Memory B cell (primary cell): ENCODE measurements at regions not wholly inside any gene's neighbourhood (a gene's known extent, or its start where the extent isn't known, plus 50 kb on each side); places are given as distances from the start of the nearest gene placed in this dataset.

Experiments
- ATAC-seq: fragments of 150-1000 bp; cut with Tn5 transposase; 2 replicates; pipeline ENCODE4 v1.10.0; 2021; ENCODE audit warnings: low read depth, mild to moderate bottlenecking, moderate library complexity
- DNase-seq, 2 donors: peaks; one replicate each; pipeline ENCODE4 v3.0.0; 2022; ENCODE audit warnings: low spot score in 2 of 2
- H3K27ac Mint-ChIP-seq: one replicate; pipeline ENCODE4 v1.8.0; 2022; ENCODE audit warnings: mild to moderate bottlenecking, moderate library complexity, mixed read lengths
- H3K27me3 Mint-ChIP-seq: one replicate; pipeline ENCODE4 v1.8.0; 2022; ENCODE audit warnings: mixed read lengths
- H3K36me3 Mint-ChIP-seq: one replicate; pipeline ENCODE4 v1.8.0; 2022; ENCODE audit warnings: mild to moderate bottlenecking, mixed read lengths
- H3K4me1 Mint-ChIP-seq: one replicate; pipeline ENCODE4 v1.8.0; 2022; ENCODE audit warnings: mixed read lengths
- H3K4me3 Mint-ChIP-seq: one replicate; pipeline ENCODE4 v1.8.0; 2022; ENCODE audit warnings: mild to moderate bottlenecking, moderate library complexity, mixed read lengths
- H3K9me3 Mint-ChIP-seq: one replicate; pipeline ENCODE4 v1.8.0; 2022; ENCODE audit warnings: mixed read lengths

GRCh38 chr5:89900346-89900745 lies 509.2 kb downstream of the CETN3 start:
- ATAC-seq: no peak
- Mint-ChIP-seq H3K9me3 (peaks cover 3% of the 10 kb centered on the region), H3K4me1 (no peaks in the 10 kb centered on the region)

DNA sequence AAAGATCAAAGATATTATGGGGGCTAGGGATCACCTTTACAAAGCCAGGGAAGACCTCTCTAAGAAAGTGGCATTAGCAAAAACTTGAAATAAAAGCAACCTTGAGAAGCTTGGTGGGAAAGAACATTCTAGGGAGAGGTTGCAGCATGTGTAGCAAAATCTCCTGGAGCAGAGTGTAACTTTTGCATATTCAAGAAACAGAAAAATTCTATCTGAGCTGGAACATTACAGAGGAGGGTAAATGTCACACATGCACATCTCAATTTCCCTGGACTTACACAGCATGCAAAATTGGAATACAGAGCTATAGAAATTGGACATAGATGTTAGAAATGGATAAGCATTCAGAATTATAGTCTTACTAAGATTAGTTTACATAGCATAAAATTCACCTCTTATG lies 510.0 kb downstream of the CETN3 start:
- peaks cover 7% of the 10 kb centered on the region for H3K9me3 Mint-ChIP-seq
- ATAC-seq: no peak
- H3K4me1 Mint-ChIP-seq: no peaks in the 10 kb centered on the region
- H3K4me3 Mint-ChIP-seq: no peak overlapping the region
- DNase-seq: no peak
- H3K27ac Mint-ChIP-seq: no peak overlapping the region
- H3K27me3 Mint-ChIP-seq: peaks cover 3% of the 10 kb centered on the region
- H3K36me3 Mint-ChIP-seq: no peaks in the 10 kb centered on the region

More at GRCh38 chr5:89900346-89900745, 509.2 kb downstream of the CETN3 start:
- Mint-ChIP-seq H3K36me3 (no peaks in the 10 kb centered on the region), H3K27me3 (peaks cover 3% of the 10 kb centered on the region), H3K4me3 (no peak overlapping the region), H3K27ac (no peak overlapping the region)
- no peak for DNase-seq

- Mint-ChIP-seq H3K36me3 (peaks cover 4% of the 10 kb centered on the region), H3K4me3 (no peak overlapping the region), H3K27me3 (peaks cover 2% of the 10 kb centered on the region), H3K4me1 (no peaks in the 10 kb centered on the region), H3K9me3 (peaks cover 21% of the 10 kb centered on the region), H3K27ac (no peak overlapping the region)
- DNase-seq: no peak
- ATAC-seq: no peak
These were observed 516.0 kb downstream of the CETN3 start for GRCh38 chr5:89893546-89893945.

DNA sequence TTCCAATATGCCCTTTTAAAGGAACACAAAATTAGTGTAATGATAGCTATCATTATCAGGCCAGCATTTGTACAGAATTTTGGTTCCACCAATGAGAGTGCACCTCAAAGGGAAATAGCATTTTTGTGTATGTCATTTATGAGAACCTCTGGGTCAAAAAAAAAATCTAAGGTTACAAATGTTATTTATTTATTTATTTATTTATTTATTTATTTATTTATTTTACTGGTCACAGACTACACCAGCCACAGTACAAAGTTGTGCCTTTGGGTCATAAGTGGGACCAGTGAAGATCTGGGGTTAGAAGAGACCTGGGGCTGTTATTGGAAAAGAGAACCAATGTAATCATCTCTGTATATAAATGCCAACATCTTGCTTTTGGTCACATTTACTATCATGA lies 523.9 kb downstream of the CETN3 start:
- Mint-ChIP-seq H3K4me3 (no peak overlapping the region), H3K9me3 (no peaks in the 10 kb centered on the region), H3K4me1 (no peaks in the 10 kb centered on the region), H3K27ac (no peak overlapping the region), H3K36me3 (no peaks in the 10 kb centered on the region), H3K27me3 (no peaks in the 10 kb centered on the region)
- no peak for DNase-seq
- ATAC-seq: no peak

DNA sequence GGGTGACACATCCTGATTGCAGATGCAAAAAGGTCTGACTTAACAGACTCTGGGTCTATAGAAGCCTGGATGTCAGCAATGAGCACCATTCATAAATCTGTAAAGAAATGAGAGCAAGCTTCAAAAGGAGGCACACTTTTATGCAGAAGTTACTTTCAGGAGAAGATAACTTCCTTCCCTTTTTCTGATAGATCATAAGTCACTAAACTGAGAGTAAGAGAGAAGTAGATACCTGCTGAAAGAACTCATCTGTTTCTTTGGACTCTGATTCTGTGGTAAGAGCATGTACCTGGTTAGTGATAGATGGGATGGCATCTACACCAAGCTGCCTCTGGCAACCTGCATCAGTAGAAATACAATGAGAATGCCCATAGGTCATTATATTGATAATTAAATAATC lies 525.6 kb downstream of the CETN3 start:
- peak; percentile 46 for ATAC-seq
- Mint-ChIP-seq H3K9me3 (no peaks in the 10 kb centered on the region), H3K27ac (no peak overlapping the region), H3K4me3 (no peak overlapping the region), H3K36me3 (no peaks in the 10 kb centered on the region), H3K27me3 (no peaks in the 10 kb centered on the region), H3K4me1 (no peaks in the 10 kb centered on the region)
- no peak for DNase-seq

- Mint-ChIP-seq H3K4me1 (no peaks in the 10 kb centered on the region), H3K36me3 (no peaks in the 10 kb centered on the region), H3K4me3 (no peak overlapping the region), H3K27me3 (no peaks in the 10 kb centered on the region), H3K27ac (no peak overlapping the region), H3K9me3 (no peaks in the 10 kb centered on the region)
- ATAC-seq (no peak), DNase-seq (no peak)
These were observed 531.1 kb downstream of the CETN3 start for GRCh38 chr5:89878140-89879132.

DNA sequence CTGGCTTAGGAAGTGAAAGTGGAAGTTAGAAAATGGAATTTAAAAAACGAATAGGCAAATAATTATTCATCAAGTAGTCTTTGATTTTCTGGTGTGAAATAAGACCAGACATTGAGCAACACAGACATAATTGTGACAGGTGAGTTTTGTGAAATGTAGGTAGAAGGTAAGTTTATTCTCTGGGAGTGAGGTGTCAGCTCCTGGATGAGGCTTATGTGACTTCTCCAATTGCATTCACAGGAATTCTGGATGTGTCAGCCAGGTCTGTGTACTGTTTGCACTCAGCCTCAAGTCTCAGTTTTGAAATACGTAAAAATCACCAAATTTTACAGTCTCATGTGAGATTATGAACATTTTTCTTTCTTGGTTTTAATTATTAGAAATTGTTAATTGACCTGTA lies 537.6 kb downstream of the CETN3 start:
- Mint-ChIP-seq H3K27ac (no peak overlapping the region), H3K36me3 (no peaks in the 10 kb centered on the region), H3K27me3 (no peaks in the 10 kb centered on the region), H3K9me3 (no peaks in the 10 kb centered on the region), H3K4me1 (peaks cover 3% of the 10 kb centered on the region), H3K4me3 (no peak overlapping the region)
- DNase-seq (no peak), ATAC-seq (no peak)

DNA sequence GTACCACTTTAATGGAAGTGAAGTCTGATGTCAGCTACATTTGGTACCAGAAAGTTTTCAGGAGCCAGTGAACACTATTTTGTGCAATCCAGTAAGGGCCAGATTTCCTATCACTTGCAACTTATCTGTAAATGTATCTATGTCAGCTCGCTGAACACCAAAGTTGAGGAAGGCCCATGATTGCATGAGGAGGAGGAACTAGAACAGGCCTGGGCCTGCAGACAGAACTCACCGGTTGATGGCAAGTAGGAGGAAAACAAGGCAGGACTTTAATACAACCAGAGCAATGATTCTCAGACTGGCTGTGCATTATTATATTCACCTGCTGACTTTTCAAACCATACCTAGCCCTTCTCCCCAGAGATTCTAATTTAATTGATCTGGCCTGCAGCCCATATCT lies 540.2 kb downstream of the CETN3 start:
- DNase-seq (no peak), ATAC-seq (no peak)
- H3K4me3 Mint-ChIP-seq: no peak overlapping the region
- no peak overlapping the region for H3K27ac Mint-ChIP-seq
- H3K4me1 Mint-ChIP-seq: peaks cover 3% of the 10 kb centered on the region
- H3K9me3 Mint-ChIP-seq: no peaks in the 10 kb centered on the region
- H3K36me3 Mint-ChIP-seq: no peaks in the 10 kb centered on the region
- no peaks in the 10 kb centered on the region for H3K27me3 Mint-ChIP-seq

DNA sequence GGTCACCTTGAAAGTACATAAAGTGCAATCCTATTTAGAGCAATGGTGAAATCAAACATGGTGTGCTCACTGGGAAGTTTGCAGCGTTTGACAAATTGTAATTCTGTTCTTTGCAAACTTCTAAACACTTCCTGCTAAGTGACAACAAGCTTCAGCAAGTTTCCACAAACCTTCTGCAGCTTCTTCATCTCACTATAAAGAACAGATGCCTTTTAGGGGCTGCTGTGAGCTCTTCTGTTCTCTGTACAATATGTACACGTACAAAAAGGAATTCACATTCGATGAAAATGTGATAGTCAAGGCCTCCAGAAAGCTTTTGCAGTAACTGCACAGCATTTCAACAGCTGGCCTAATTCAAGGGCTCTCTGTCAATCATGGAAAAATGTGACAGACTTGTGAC lies 543.1 kb downstream of the CETN3 start:
- Mint-ChIP-seq H3K9me3 (no peaks in the 10 kb centered on the region), H3K4me1 (no peaks in the 10 kb centered on the region), H3K4me3 (no peak overlapping the region), H3K27ac (no peak overlapping the region), H3K36me3 (no peaks in the 10 kb centered on the region), H3K27me3 (no peaks in the 10 kb centered on the region)
- ATAC-seq: no peak
- DNase-seq: no peak

DNA sequence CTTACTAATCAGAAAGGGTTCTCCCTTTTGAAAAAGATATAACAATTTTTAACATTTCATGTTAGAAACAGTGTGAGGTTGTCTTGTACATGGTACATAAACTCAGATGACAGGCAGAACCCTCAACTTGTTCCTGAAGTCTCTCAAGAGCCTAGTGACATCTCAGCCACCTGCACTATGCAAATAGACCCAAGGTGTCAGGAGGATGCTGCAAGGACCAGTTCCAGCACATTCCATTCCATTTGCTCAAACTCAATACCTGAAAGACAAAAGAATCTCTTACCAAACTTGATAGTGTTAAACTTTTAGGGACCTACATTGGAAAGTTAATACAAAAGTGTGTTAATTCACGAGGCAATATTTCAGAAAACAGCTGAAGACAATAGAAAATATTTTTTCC lies 544.6 kb downstream of the CETN3 start:
- no peaks in the 10 kb centered on the region for H3K27me3 Mint-ChIP-seq
- H3K27ac Mint-ChIP-seq: no peak overlapping the region
- DNase-seq (no peak), ATAC-seq (no peak)
- no peaks in the 10 kb centered on the region for H3K4me1 Mint-ChIP-seq
- no peak overlapping the region for H3K4me3 Mint-ChIP-seq
- no peaks in the 10 kb centered on the region for H3K9me3 Mint-ChIP-seq
- no peaks in the 10 kb centered on the region for H3K36me3 Mint-ChIP-seq

- Mint-ChIP-seq H3K36me3 (no peaks in the 10 kb centered on the region), H3K9me3 (peaks cover 2% of the 10 kb centered on the region), H3K27me3 (no peaks in the 10 kb centered on the region), H3K4me1 (no peaks in the 10 kb centered on the region), H3K4me3 (no peak overlapping the region), H3K27ac (no peak overlapping the region)
- ATAC-seq: no peak
- no peak for DNase-seq
These were observed 551.8 kb downstream of the CETN3 start for GRCh38 chr5:89857790-89858189.

- no peak for DNase-seq
- Mint-ChIP-seq H3K9me3 (peaks cover 2% of the 10 kb centered on the region), H3K27me3 (no peaks in the 10 kb centered on the region), H3K4me1 (no peaks in the 10 kb centered on the region), H3K27ac (no peak overlapping the region), H3K4me3 (no peak overlapping the region), H3K36me3 (no peaks in the 10 kb centered on the region)
- ATAC-seq: no peak
These were observed 554.1 kb downstream of the CETN3 start for GRCh38 chr5:89855417-89855816.

DNA sequence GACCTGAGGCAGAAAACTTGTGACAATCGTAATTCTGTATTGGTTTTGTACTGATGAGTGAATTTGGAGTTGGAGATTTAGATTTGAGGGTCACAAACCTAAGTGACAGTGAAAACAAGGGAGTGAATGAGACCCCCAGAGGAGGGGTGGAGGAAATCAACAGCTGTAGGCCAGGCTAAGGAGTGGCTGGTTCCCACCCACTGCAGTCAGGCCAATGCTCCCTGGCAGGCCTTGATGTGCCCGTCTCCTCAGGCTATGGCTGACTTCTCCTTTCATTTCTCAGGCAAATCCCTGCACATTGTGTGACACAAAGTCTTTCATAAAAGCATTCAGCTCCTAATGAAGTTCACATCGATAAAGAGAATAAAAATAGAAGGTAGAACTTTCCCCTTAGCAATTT lies 557.6 kb downstream of the CETN3 start:
- Mint-ChIP-seq H3K36me3 (no peaks in the 10 kb centered on the region), H3K27ac (no peak overlapping the region), H3K27me3 (no peaks in the 10 kb centered on the region), H3K9me3 (no peaks in the 10 kb centered on the region), H3K4me3 (no peak overlapping the region), H3K4me1 (no peaks in the 10 kb centered on the region)
- no peak for DNase-seq
- no peak for ATAC-seq

DNA sequence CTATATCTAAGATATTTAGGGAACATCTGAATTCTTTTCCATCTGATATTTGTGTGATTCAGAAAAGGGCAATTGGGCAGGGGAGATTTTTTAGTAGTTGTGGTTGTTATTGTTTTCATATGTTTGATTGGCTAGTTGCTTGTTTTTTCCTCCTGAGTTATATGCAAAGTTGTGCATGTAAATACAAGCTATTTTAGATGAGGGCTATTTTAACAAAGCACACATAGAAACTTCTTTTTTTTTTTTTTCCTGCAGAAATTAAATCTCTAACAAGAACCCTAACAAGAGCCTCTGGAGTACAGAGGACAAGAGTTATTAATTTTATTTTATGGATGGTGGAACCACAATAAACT lies 559.1 kb downstream of the CETN3 start:
- Mint-ChIP-seq H3K9me3 (no peaks in the 10 kb centered on the region), H3K27ac (peak overlapping the region; percentile 65), H3K4me3 (no peak overlapping the region), H3K36me3 (no peaks in the 10 kb centered on the region), H3K27me3 (no peaks in the 10 kb centered on the region), H3K4me1 (no peaks in the 10 kb centered on the region)
- no peak for DNase-seq
- peak; percentile 50 for ATAC-seq
